HL-60 (cell line): ENCODE measurements at regions not wholly inside any gene's neighbourhood (a gene's known extent, or its start where the extent isn't known, plus 50 kb on each side); places are given as distances from the start of the nearest gene placed in this dataset.
"Not testable (repeated sequence)": the region's sequence is repeated elsewhere in the genome, so short reads cannot be mapped to it uniquely, and the experiment has no call there.

Source experiments
- DNase-seq, 2 experiments: peaks; one replicate each; pipeline ENCODE4 v3.0.0-alpha.2; 2010 to 2020; ENCODE audit warnings: low read depth in 1 of 2, low spot score in 1 of 2
- H3K27ac ChIP-seq: fragments of 250-450 bp; sonication (Bioruptor Pico); replicated peaks from 2 replicates; pipeline ENCODE4 v1.5.1; 2020; ENCODE audit warnings: mild to moderate bottlenecking, moderate library complexity
- H3K27me3 ChIP-seq: fragments of 250-450 bp; sonication (Bioruptor Pico); 2 replicates; pipeline ENCODE4 v1.5.1; 2021; ENCODE audit warnings: mild to moderate bottlenecking, moderate library complexity; ENCODE audit not compliant: insufficient read depth, poor library complexity, severe bottlenecking
- H3K4me3 ChIP-seq: replicated peaks from 2 replicates; pipeline ENCODE4 v1.5.1; 2011; ENCODE audit warnings: mild to moderate bottlenecking, control low read depth, low read length; ENCODE audit not compliant: insufficient read depth
- GABPA ChIP-seq: IDR thresholded peaks from 2 replicates; pipeline ENCODE4 v1.6.1; 2012; ENCODE audit warnings: low read depth
- POLR2AphosphoS5 ChIP-seq: IDR thresholded peaks from 2 replicates; pipeline ENCODE4 v1.6.1; 2012; ENCODE audit warnings: low read depth
- SPI1 ChIP-seq: IDR thresholded peaks from 2 replicates; pipeline ENCODE4 v1.6.1; 2012; ENCODE audit warnings: low read depth, mild to moderate bottlenecking, borderline replicate concordance
- TF ChIP-seq, protein P1 (sequence below): IDR thresholded peaks from one replicate; pipeline ENCODE4 v1.5.1; 2011; ENCODE audit warnings: low read length, control low read depth, inconsistent platforms; ENCODE audit not compliant: insufficient read depth
- TF ChIP-seq, protein P2 (sequence below): IDR thresholded peaks from 2 replicates; pipeline ENCODE4 v1.6.1; 2012; ENCODE audit warnings: low read depth; ENCODE audit not compliant: insufficient replicate concordance

DNA sequence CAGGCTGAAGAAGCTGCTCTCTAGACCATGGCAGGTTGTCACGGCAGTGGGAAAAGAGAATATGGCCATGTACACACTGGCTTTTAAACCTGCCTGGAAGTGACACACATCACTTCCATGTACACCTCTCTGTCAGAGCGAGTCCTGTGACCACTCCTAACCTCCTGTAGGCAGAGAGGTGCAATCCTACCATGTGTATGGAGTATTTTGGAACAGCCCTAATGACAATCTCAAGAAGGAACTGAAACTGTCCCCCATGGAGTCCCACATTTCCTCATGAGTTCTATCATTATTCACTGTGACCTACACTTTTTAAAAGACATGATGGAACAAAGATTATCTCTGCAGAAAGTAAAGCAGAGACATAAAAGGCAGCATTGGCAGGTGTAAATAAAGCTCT is 153.4 kb upstream of the PFN2 start:
- no peak for DNase-seq
- Histone ChIP-seq H3K27me3 (no peaks in the 10 kb centered on the region), H3K4me3 (no peak overlapping the region), H3K27ac (no peak overlapping the region)
- TF ChIP-seq GABPA = no peak
- no peak for TF ChIP-seq SPI1
- no peak for TF ChIP-seq POLR2AphosphoS5
- TF ChIP-seq, protein P1, sequence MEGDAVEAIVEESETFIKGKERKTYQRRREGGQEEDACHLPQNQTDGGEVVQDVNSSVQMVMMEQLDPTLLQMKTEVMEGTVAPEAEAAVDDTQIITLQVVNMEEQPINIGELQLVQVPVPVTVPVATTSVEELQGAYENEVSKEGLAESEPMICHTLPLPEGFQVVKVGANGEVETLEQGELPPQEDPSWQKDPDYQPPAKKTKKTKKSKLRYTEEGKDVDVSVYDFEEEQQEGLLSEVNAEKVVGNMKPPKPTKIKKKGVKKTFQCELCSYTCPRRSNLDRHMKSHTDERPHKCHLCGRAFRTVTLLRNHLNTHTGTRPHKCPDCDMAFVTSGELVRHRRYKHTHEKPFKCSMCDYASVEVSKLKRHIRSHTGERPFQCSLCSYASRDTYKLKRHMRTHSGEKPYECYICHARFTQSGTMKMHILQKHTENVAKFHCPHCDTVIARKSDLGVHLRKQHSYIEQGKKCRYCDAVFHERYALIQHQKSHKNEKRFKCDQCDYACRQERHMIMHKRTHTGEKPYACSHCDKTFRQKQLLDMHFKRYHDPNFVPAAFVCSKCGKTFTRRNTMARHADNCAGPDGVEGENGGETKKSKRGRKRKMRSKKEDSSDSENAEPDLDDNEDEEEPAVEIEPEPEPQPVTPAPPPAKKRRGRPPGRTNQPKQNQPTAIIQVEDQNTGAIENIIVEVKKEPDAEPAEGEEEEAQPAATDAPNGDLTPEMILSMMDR = no peak
- TF ChIP-seq, protein P2, sequence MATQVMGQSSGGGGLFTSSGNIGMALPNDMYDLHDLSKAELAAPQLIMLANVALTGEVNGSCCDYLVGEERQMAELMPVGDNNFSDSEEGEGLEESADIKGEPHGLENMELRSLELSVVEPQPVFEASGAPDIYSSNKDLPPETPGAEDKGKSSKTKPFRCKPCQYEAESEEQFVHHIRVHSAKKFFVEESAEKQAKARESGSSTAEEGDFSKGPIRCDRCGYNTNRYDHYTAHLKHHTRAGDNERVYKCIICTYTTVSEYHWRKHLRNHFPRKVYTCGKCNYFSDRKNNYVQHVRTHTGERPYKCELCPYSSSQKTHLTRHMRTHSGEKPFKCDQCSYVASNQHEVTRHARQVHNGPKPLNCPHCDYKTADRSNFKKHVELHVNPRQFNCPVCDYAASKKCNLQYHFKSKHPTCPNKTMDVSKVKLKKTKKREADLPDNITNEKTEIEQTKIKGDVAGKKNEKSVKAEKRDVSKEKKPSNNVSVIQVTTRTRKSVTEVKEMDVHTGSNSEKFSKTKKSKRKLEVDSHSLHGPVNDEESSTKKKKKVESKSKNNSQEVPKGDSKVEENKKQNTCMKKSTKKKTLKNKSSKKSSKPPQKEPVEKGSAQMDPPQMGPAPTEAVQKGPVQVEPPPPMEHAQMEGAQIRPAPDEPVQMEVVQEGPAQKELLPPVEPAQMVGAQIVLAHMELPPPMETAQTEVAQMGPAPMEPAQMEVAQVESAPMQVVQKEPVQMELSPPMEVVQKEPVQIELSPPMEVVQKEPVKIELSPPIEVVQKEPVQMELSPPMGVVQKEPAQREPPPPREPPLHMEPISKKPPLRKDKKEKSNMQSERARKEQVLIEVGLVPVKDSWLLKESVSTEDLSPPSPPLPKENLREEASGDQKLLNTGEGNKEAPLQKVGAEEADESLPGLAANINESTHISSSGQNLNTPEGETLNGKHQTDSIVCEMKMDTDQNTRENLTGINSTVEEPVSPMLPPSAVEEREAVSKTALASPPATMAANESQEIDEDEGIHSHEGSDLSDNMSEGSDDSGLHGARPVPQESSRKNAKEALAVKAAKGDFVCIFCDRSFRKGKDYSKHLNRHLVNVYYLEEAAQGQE = no peak

DNA sequence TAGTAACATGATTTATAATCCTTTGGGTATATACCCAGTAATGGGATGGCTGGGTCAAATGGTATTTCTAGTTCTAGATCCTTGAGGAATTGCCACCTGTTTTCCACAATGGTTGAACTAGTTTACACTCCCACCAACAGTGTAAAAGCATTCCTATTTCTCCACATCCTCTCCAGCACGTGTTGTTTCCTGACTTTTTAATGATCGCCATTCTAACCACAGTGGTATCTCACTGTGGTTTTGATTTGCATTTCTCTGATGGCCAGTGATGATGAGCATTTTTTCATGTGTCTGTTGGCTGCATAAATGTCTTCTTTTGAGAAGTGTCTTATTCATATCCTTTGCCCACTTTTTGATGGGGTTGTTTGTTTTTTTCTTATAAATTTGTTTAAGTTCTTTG is 152.6 kb upstream of the PFN2 start:
- H3K27ac ChIP-seq, H3K4me3 ChIP-seq, H3K27me3 ChIP-seq, DNase-seq: not testable (repeated sequence)

DNA sequence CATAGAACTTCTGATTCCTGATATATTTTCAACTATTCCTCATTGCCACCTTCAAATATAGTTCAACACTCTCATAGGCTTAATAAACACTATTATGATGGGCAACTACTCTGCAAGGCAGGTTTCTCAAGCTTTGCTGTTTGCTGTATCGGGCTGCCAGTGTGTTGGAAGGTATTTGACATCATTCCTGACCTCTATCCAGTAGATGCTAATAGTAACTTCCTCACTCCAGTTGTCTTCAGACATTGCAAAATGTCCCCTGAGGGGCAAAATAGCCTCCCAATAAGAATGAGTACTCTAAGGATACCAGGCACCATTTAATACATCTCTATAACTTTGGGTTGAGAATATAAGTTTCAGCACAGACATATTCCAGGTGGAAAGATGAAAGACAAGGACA is 147.5 kb upstream of the PFN2 start:
- Histone ChIP-seq H3K27me3 (no peaks in the 10 kb centered on the region), H3K4me3 (no peak overlapping the region), H3K27ac (no peak overlapping the region)
- DNase-seq = no peak
- TF ChIP-seq SPI1 (no peak), GABPA (no peak), POLR2AphosphoS5 (no peak)
- TF ChIP-seq, protein P1 = no peak
- TF ChIP-seq, protein P2 = no peak

DNA sequence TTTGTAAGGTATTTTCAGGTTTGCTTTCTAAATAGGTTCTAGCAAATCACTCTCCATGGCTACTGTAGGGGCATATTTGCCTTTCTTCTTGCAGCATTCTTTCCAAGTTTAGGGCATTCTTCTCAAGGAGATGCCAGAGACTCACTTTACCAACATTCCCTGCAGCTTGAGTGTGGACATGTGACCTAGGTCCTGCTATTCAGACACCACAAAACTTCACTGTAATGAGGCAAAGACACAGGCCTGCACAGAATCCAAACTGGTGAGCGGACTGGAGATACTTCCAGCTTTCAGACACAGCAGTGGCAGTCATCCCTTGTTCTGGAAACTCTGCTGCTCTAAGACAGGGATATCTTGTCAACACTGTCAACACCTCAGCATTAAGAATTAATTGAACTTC is 146.4 kb upstream of the PFN2 start:
- Histone ChIP-seq H3K27me3 (no peaks in the 10 kb centered on the region), H3K4me3 (no peak overlapping the region), H3K27ac (no peak overlapping the region)
- DNase-seq = no peak
- TF ChIP-seq POLR2AphosphoS5 = no peak
- no peak for TF ChIP-seq SPI1
- TF ChIP-seq, protein P2 = no peak
- TF ChIP-seq, protein P1 = no peak
- no peak for TF ChIP-seq GABPA
